GM12892 (cell line): ENCODE measurements at regions not wholly inside any gene's neighbourhood (a gene's known extent, or its start where the extent isn't known, plus 50 kb on each side); places are given as distances from the start of the nearest gene placed in this dataset.

ENCODE experiments used
- DNase-seq: peaks from one replicate; pipeline ENCODE4 v3.0.0; 2011; ENCODE audit not compliant: insufficient read length
- FAIRE-seq: peaks from 2 replicates; lab custom pipeline; 2011; peaks lifted over from hg19 to GRCh38; lab: Jason Lieb, UNC
- POLR2A ChIP-seq: IDR thresholded peaks from 2 replicates; pipeline ENCODE4 v1.6.1; 2011; ENCODE audit warnings: low read depth, low read length, control low read depth
- POLR2AphosphoS5 ChIP-seq: IDR thresholded peaks from 2 replicates; pipeline ENCODE4 v1.6.1; 2011; ENCODE audit warnings: low read depth, low read length, control low read depth
- TAF1 ChIP-seq: IDR thresholded peaks from 2 replicates; pipeline ENCODE4 v1.6.1; 2011; ENCODE audit warnings: low read depth, mild to moderate bottlenecking, control low read depth, low read length, borderline replicate concordance

- no peak for DNase-seq
- TF ChIP-seq POLR2AphosphoS5: no peak
- no peak for FAIRE-seq
Measured at GRCh38 chr1:65729259-65729658, 63.4 kb upstream of the PDE4B start.

- no peak for FAIRE-seq
- no peak for DNase-seq
- no peak for TF ChIP-seq POLR2AphosphoS5
- TF ChIP-seq TAF1: no peak
- TF ChIP-seq POLR2A: no peak
Measured at GRCh38 chr1:65734979-65735378, 57.7 kb upstream of the PDE4B start.

- no peak for TF ChIP-seq POLR2AphosphoS5
- TF ChIP-seq TAF1: no peak
- TF ChIP-seq POLR2A: no peak
- FAIRE-seq (no peak), DNase-seq (no peak)
Measured at GRCh38 chr1:65741993-65742392, 50.7 kb upstream of the PDE4B start.
